Epithelial cell of prostate (primary cell): ENCODE measurements at regions not wholly inside any gene's neighbourhood (a gene's known extent, or its start where the extent isn't known, plus 50 kb on each side); places are given as distances from the start of the nearest gene placed in this dataset.

Experiments used
- DNase-seq: peaks from one replicate; pipeline ENCODE4 v3.0.0-alpha.2; 2011; ENCODE audit warnings: low read depth, low spot score
- H3K27ac ChIP-seq: fragments of 450-650 bp; 2 replicates; pipeline ENCODE4 v1.5.1; 2017; ENCODE audit warnings: mild to moderate bottlenecking

DNA sequence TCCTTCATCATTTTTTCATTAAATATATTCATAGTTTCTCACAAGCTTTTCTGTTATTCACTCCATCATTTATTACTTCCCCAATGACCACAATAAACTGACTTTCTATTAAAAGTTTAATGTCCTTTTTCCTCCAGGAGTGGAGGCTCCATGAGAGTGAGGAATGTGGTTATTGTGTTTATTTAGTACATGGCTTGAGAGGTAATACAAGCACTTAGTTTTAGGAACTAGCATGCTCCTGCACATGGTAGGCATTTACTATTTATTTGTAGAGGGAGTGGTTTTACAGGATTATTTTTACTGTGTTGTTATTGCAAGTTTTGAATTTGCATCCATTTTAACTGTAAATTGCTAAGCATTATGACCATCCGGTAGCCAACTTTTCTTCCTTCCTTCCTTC is 412.9 kb upstream of the SUCLG2 start:
- no peak overlapping the region for H3K27ac ChIP-seq
- DNase-seq = no peak

DNA sequence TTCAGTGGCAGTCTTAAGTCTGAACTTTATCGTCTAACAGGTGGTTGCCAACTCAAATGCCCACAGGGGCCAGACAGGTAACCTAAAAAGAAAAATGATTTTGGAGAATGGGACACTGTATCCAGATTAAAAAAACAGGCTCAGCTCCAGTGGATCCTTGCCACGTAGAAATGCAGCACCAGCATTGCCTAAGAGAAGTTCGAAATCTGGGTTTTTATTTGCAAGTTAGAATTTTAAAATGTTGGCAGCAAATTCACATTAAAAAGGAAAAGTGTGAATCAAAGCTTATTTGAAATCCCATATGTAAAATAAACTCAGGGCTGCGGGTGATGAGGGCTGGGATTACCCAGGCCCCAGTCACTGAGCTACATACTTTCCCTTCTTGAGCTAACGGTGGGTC is 408.5 kb upstream of the SUCLG2 start:
- no peak for DNase-seq

GRCh38 chr3:68060910-68061309 is 406.5 kb upstream of the SUCLG2 start:
- H3K27ac ChIP-seq = no peak overlapping the region
- DNase-seq = no peak

More for the DNA sequence above, 408.5 kb upstream of the SUCLG2 start:
- H3K27ac ChIP-seq = no peak overlapping the region

GRCh38 chr3:68060191-68060590 is 405.8 kb upstream of the SUCLG2 start:
- H3K27ac ChIP-seq = no peak overlapping the region
- DNase-seq = no peak

DNA sequence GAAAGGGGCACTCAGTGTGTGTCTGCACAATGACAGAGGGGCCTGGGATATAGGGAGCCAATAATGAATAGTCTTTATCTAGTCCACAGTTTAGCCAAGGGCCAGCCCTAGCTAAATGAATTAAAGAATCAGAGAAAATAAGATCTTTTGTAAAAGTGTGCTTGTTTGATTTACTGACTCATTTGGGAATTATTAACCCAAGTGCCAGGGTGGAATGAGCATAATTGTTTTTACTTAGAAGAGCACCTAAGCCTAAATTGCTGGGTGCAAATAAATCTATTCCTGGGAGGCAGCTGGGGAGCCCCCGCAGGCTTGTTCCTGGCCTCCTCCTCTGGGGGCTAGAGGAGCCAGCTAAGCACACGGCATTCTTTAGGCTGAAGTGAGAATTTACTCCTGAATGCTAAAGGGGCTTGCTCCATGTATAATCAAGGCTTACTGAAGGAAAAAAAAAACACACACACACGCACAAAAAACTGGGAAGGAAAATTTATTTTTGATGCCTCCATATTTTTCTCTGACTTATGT is 405.3 kb upstream of the SUCLG2 start:
- no peak for DNase-seq
- no peak overlapping the region for H3K27ac ChIP-seq

DNA sequence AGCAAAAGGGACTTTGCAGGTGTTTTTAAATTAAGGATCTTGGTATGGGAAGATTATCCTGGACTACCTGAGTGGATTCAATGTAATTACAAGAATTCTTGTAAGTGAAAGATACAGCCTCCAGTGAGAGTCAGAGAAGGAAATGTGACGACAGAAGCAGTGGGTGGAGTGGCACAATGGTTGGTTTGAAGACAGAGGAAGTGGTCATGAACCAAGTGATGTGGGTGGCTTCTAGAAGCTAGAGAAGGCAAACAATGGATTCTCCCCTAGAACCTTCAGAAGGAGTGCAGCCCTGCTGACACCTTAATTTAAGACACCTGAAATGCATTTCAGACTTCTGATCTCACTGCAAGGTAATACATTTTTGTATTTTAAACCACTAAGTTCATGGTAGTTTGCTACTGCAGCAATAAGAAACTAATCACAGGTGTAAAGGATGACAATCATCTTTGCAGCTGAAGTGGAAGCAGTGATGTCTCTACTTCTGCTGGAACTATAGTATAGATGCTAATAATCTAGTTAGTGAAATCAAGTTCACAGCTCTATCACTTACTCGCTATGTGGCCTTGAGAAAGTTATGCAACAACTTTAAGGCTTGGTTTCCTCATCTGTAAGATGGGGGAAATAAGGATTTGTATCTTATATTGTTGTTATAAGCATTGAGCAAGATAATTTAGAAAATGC is 403.4 kb upstream of the SUCLG2 start:
- DNase-seq = no peak
- H3K27ac ChIP-seq = no peak overlapping the region

GRCh38 chr3:68056556-68056955 is 402.1 kb upstream of the SUCLG2 start:
- no peak overlapping the region for H3K27ac ChIP-seq
- no peak for DNase-seq

- no peak overlapping the region for H3K27ac ChIP-seq
- no peak for DNase-seq
These were observed 400.8 kb upstream of the SUCLG2 start for GRCh38 chr3:68055215-68055614.

GRCh38 chr3:68049776-68050175 is 395.4 kb upstream of the SUCLG2 start:
- no peak overlapping the region for H3K27ac ChIP-seq

GRCh38 chr3:68045976-68046375 is 391.6 kb upstream of the SUCLG2 start:
- no peak for DNase-seq
- no peak overlapping the region for H3K27ac ChIP-seq

More at GRCh38 chr3:68049776-68050175, 395.4 kb upstream of the SUCLG2 start:
- DNase-seq = no peak

GRCh38 chr3:68033867-68034266 is 379.5 kb upstream of the SUCLG2 start:
- H3K27ac ChIP-seq = no peak overlapping the region
- no peak for DNase-seq

DNA sequence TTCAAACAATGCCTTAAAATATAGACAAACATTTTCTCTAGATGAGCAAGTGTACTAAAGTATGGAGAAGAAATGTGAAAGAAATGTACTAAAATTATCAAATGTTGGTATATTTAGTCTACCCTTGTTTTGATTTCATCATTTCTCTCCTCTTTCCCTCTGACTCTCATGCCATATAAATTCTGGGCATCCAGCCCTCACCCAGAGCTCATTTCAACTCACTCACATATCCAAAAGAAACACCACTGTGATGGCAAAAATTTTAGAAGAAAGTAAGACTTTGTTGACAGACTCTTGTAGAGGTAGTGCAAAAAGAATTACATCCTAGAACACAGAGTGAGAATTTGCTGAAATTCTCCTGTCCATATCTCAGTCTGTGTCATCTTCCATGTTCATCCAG is 377.8 kb upstream of the SUCLG2 start:
- H3K27ac ChIP-seq = no peak overlapping the region
- no peak for DNase-seq

GRCh38 chr3:68025189-68025588 is 370.8 kb upstream of the SUCLG2 start:
- no peak for DNase-seq
- H3K27ac ChIP-seq = no peak overlapping the region

DNA sequence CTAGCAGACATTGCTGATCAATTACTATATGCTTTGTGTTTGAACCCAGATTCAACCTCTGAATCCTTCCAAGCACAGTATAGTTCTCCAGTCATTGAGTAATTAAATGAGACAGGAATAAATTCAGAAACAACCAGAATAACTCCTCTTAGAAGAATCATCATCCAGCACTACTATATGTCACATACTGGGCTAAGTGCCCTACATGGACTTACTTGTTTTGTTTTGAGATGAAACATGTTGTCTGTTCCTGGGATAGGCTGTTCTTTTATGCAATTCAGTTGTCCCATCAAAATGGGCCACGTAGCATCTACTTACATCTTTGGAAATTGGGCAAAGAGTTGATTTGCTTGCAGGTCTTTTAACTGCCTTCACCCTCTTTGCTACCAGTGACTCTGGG is 365.5 kb upstream of the SUCLG2 start:
- no peak overlapping the region for H3K27ac ChIP-seq
- no peak for DNase-seq

DNA sequence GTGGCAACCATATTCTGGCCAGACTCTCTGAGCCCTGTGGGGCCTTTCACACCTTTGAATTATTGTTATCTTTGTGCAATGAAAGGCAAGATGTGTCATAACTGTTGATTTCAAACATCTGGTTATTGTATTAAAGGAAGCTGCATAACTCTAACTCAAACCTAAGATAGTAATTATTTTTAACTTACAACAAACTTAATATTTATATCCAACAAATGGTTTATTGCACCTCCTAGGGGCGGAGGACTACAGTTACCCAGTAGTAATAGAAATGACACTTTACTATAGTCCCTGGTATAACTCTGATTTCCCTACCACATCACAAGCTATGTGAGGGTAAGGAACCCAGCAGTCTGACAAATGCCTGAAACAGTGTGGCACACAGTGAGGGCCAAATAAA is 363.9 kb upstream of the SUCLG2 start:
- DNase-seq = no peak
- no peak overlapping the region for H3K27ac ChIP-seq

- no peak for DNase-seq
- H3K27ac ChIP-seq = no peak overlapping the region
These were observed 362.7 kb upstream of the SUCLG2 start for GRCh38 chr3:68017069-68017468.

DNA sequence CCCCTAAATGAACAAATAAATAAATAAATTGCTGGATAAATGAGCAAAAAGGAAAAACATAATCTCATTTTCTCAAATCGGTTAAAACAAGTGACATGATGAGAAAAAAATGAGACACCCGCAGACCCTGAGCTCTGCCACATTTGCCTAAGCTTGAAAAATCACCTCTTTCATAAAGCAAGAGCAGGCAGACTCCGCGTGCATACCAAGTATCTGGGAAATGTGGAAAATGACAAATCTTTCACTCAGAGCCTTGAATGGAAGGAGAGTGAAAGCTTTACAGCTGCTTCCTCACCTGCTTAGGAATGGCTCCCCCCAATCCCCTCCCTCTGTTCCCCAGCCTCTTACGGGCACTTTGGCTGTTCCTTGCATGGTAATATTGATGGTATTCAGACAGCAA is 355.5 kb upstream of the SUCLG2 start:
- no peak for DNase-seq
- H3K27ac ChIP-seq = no peak overlapping the region

GRCh38 chr3:68007621-68008226 is 353.3 kb upstream of the SUCLG2 start:
- no peak overlapping the region for H3K27ac ChIP-seq
- no peak for DNase-seq

DNA sequence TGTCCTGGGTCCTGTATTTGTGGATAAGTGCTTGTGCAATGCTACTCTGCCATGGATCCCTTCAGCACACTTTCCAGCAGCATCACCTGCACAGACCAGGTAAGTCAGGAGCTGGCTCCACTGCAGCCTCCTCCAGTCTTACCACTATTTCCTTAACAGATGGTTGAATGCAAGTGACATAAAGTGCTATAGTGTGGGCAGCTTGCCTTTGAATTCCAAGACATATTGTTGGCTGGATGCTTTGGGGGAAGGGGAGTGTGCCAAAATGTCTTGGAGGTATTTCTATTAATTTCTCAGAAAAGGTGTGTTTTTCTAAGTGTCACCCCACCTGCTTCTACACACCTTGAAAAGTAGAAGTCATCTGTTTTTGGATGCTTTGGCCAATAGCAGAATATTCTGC is 352.2 kb upstream of the SUCLG2 start:
- DNase-seq = no peak
- no peak overlapping the region for H3K27ac ChIP-seq

- DNase-seq = no peak
- no peak overlapping the region for H3K27ac ChIP-seq
These were observed 349.7 kb upstream of the SUCLG2 start for GRCh38 chr3:68004091-68004490.

GRCh38 chr3:67998281-67998680 is 343.9 kb upstream of the SUCLG2 start:
- no peak overlapping the region for H3K27ac ChIP-seq
- no peak for DNase-seq

GRCh38 chr3:67995206-67995605 is 340.8 kb upstream of the SUCLG2 start:
- no peak overlapping the region for H3K27ac ChIP-seq
- DNase-seq = no peak
